Activated T-helper 1 cell treated with anti-CD3 and anti-CD28 coated beads, Interleukin-2, amount 50 U/mL, for 16 hours (primary cell): ENCODE measurements at regions not wholly inside any gene's neighbourhood (a gene's known extent, or its start where the extent isn't known, plus 50 kb on each side); places are given as distances from the start of the nearest gene placed in this dataset.
"Not testable (repeated sequence)": the region's sequence is repeated elsewhere in the genome, so short reads cannot be mapped to it uniquely, and the experiment has no call there.

ENCODE experiments used
- DNase-seq, 2 donors: peaks; one replicate each; pipeline ENCODE4 v3.0.0-alpha.2; 2020; ENCODE audit warnings: low read depth in 1 of 2, low spot score in 1 of 2

- not testable (repeated sequence) for DNase-seq
Measured at GRCh38 chr1:120941066-120941465, 51.5 kb downstream of the PPIAL4A start.

- DNase-seq: not testable (repeated sequence)
Measured at GRCh38 chr1:120941836-120942217, 52.3 kb downstream of the PPIAL4A start.

- DNase-seq: peak; percentile 63 to 67
Measured at GRCh38 chr1:120942218-120942944, 52.8 kb downstream of the PPIAL4A start.

- not testable (repeated sequence) for DNase-seq
Measured at GRCh38 chr1:120942945-120943319, 53.4 kb downstream of the PPIAL4A start.

GRCh38 chr1:120944691-120945090, 55.1 kb downstream of the PPIAL4A start:
- DNase-seq: not testable (repeated sequence)

GRCh38 chr1:120945122-120945521, 55.6 kb downstream of the PPIAL4A start:
- not testable (repeated sequence) for DNase-seq

- DNase-seq: not testable (repeated sequence)
Measured at GRCh38 chr1:120947114-120947513, 57.5 kb downstream of the PPIAL4A start.

GRCh38 chr1:120949724-120950123, 60.2 kb downstream of the PPIAL4A start:
- DNase-seq: not testable (repeated sequence)

- DNase-seq: not testable (repeated sequence)
Measured at GRCh38 chr1:120950633-120951032, 61.1 kb downstream of the PPIAL4A start.

GRCh38 chr1:120951100-120951499, 61.5 kb downstream of the PPIAL4A start:
- not testable (repeated sequence) for DNase-seq

- DNase-seq: not testable (repeated sequence)
Measured at GRCh38 chr1:120952207-120952870, 62.8 kb downstream of the PPIAL4A start.

- not testable (repeated sequence) for DNase-seq
Measured at GRCh38 chr1:120952871-120953265, 63.3 kb downstream of the PPIAL4A start.

- DNase-seq: no peak
Measured at GRCh38 chr1:120954736-120955135, 65.2 kb downstream of the PPIAL4A start.

- DNase-seq: not testable (repeated sequence)
Measured at GRCh38 chr1:120955961-120956360, 66.4 kb downstream of the PPIAL4A start.

GRCh38 chr1:120966018-120966417, 76.4 kb downstream of the PPIAL4A start:
- DNase-seq: not testable (repeated sequence)

- DNase-seq: not testable (repeated sequence)
Measured at GRCh38 chr1:120972863-120973262, 83.3 kb downstream of the PPIAL4A start.

GRCh38 chr1:120973836-120974235, 84.3 kb downstream of the PPIAL4A start:
- DNase-seq: not testable (repeated sequence)

- not testable (repeated sequence) for DNase-seq
Measured at GRCh38 chr1:120977279-120977678, 87.7 kb downstream of the PPIAL4A start.

GRCh38 chr1:120981489-120982094, 92.0 kb downstream of the PPIAL4A start:
- DNase-seq: not testable (repeated sequence)

GRCh38 chr1:120994614-120995013, 105.0 kb downstream of the PPIAL4A start:
- DNase-seq: not testable (repeated sequence)

- DNase-seq: not testable (repeated sequence)
Measured at GRCh38 chr1:120995025-120995424, 105.5 kb downstream of the PPIAL4A start.
